HepG2 (cell line): ENCODE measurements at regions not wholly inside any gene's neighbourhood (a gene's known extent, or its start where the extent isn't known, plus 50 kb on each side); places are given as distances from the start of the nearest gene placed in this dataset.

ENCODE experiments used
- ATAC-seq: fragments of 200-7000 bp; cut with Tn5 transposase; 3 replicates; pipeline ENCODE4 v1.9.1; 2020; ENCODE audit warnings: mild to moderate bottlenecking, moderate library complexity
- BruUV-seq: library from RNA; stranded (reverse); fragments of 400-500 nt; replicated peaks from 2 replicates; lab custom pipeline; 2021; lab: Mats Ljungman, UMichigan
- CTCF ChIA-PET: fragments of 300-600 bp; formaldehyde crosslinking; extraction: SDS; loops from one replicate; lab custom pipeline; 2021; ENCODE audit warnings: low total read pairs, inconsistent platforms, low intra/inter-chr PET ratio; lab: Yijun Ruan, JAX
- POLR2A ChIA-PET: fragments of 350-600 bp; sonication (Branson Sonifier 250); formaldehyde crosslinking; loops from one replicate; lab custom pipeline; 2020; ENCODE audit warnings: antibody characterized with exemption, inconsistent platforms; lab: Yijun Ruan, JAX
- DNase-seq: peaks from one replicate; pipeline ENCODE4 v3.0.0-alpha.2; 2015; ENCODE audit warnings: low spot score
- FAIRE-seq: peaks from 3 replicates; lab custom pipeline; 2011; peaks lifted over from hg19 to GRCh38; lab: Jason Lieb, UNC
- H2AFZ ChIP-seq: one replicate; pipeline ENCODE4 v1.6.1; 2011; ENCODE audit warnings: low read length, inconsistent platforms
- H3K27ac ChIP-seq: fragments of 300-600 bp; 3 replicates; pipeline ENCODE4 v1.8.0; 2011; ENCODE audit warnings: mixed run types, mild to moderate bottlenecking, mixed read lengths, low read length, inconsistent platforms; ENCODE audit not compliant: insufficient read depth; ENCODE audit errors: extremely low read length
- H3K27me3 ChIP-seq, 2 experiments: fragments of 200-600 bp in 1 of 2; 2 replicates in 1 of 2; 3 replicates in 1 of 2; pipeline versions ENCODE4 v1.6.0 to v1.8.0; 2011; ENCODE audit warnings: low read length in 2 of 2, mild to moderate bottlenecking in 2 of 2, moderate library complexity in 2 of 2, inconsistent platforms in 1 of 2; ENCODE audit not compliant: insufficient read depth in 2 of 2, control insufficient read depth in 1 of 2
- H3K36me3 ChIP-seq, 2 experiments: fragments of 200-600 bp in 1 of 2; replicated peaks in 1 of 2; 2 replicates in 1 of 2; 3 replicates in 1 of 2; pipeline versions ENCODE4 v1.5.1 to v1.8.0; 2011; ENCODE audit warnings: low read length in 2 of 2, inconsistent platforms in 1 of 2; ENCODE audit not compliant: insufficient read depth in 2 of 2, control insufficient read depth in 1 of 2
- H3K4me1 ChIP-seq: 2 replicates; pipeline ENCODE4 v1.5.1; 2012; ENCODE audit warnings: low read length, inconsistent platforms; ENCODE audit not compliant: insufficient read depth
- H3K4me2 ChIP-seq: 2 replicates; pipeline ENCODE4 v1.6.0; 2011; ENCODE audit warnings: low read depth, low read length, inconsistent platforms
- H3K4me3 ChIP-seq, 3 experiments: fragments of 200-600 bp in 1 of 3; sonication (generic), shearing (Covaris generic) in 1 of 3; replicated peaks in 1 of 3; 2 replicates each; pipeline ENCODE4 v1.5.1; 2011 to 2016; ENCODE audit warnings: low read length in 3 of 3, inconsistent platforms in 2 of 3, low read depth in 2 of 3, mild to moderate bottlenecking in 2 of 3, control low read depth in 1 of 3, mixed read lengths in 1 of 3; ENCODE audit not compliant: insufficient read depth in 1 of 3
- H3K79me2 ChIP-seq: one replicate; pipeline ENCODE4 v1.6.1; 2011; ENCODE audit warnings: low read length, inconsistent platforms; ENCODE audit not compliant: insufficient read depth
- H3K9ac ChIP-seq: 2 replicates; pipeline ENCODE4 v1.6.0; 2011; ENCODE audit warnings: mild to moderate bottlenecking, low read depth, low read length, inconsistent platforms; ENCODE audit not compliant: insufficient read depth
- H3K9me3 ChIP-seq: 2 replicates; pipeline ENCODE4 v1.5.1; 2012; ENCODE audit warnings: mild to moderate bottlenecking, low read length
- H4K20me1 ChIP-seq: 2 replicates; pipeline ENCODE4 v1.6.0; 2011; ENCODE audit warnings: inconsistent platforms, mild to moderate bottlenecking, low read length, moderate library complexity; ENCODE audit not compliant: insufficient read depth
- DNMT3B ChIP-seq: conservative IDR thresholded peaks from 2 replicates; pipeline ENCODE4 v1.6.1; 2016; ENCODE audit warnings: missing biosample characterization, control low read depth
- HOXD1 ChIP-seq: sonication (generic); formaldehyde crosslinking; IDR thresholded peaks from 2 replicates; pipeline ENCODE4 v1.5.0; 2020; ENCODE audit warnings: missing genetic modification reagents
- IKZF1 ChIP-seq: fragments of 450-650 bp; IDR thresholded peaks from 2 replicates; pipeline ENCODE4 v1.7.1; 2016
- MED13 ChIP-seq: sonication (generic); formaldehyde crosslinking; IDR thresholded peaks from 2 replicates; pipeline ENCODE4 v1.5.0; 2020; ENCODE audit warnings: missing genetic modification reagents
- ZNF101 ChIP-seq: sonication (generic); formaldehyde crosslinking; IDR thresholded peaks from 2 replicates; pipeline ENCODE4 v1.4.0; 2020; ENCODE audit warnings: mild to moderate bottlenecking, low read depth, missing genetic modification reagents, borderline replicate concordance
- ZNF121 ChIP-seq: sonication (generic); formaldehyde crosslinking; IDR thresholded peaks from 2 replicates; pipeline ENCODE4 v1.5.0; 2020; ENCODE audit warnings: mild to moderate bottlenecking, missing genetic modification reagents
- ZNF652 ChIP-seq: IDR thresholded peaks from 2 replicates; pipeline ENCODE4 v1.6.1; 2016; ENCODE audit warnings: low read depth, borderline replicate concordance
- WGBS: methylation state at CpG from one replicate; pipeline ENCODE4 v1.1.6; 2017; ENCODE audit warnings: low lambda C conversion rate; 5-methylcytosine and 5-hydroxymethylcytosine counted together
- in situ Hi-C: cut with HindIII; loops from 2 replicates; pipeline ENCODE4 v1.10.0; 2017; ENCODE audit warnings: low pct_unique_long_range_greater_than_20kb; ENCODE audit not compliant: extremely low pct_ligation_motif_present
- intact Hi-C: fragments of 100-400 bp; cut with micrococcal nuclease; formaldehyde crosslinking; loops from one replicate; pipeline ENCODE4 v1.10.0; 2022; ENCODE audit not compliant: unreplicated experiment
- TF ChIP-seq, protein P1 (sequence below): sonication (generic); formaldehyde crosslinking; IDR thresholded peaks from 2 replicates; pipeline ENCODE4 v1.5.0; 2020; ENCODE audit warnings: missing genetic modification reagents, mild to moderate bottlenecking, borderline replicate concordance
- TF ChIP-seq, protein P2 (sequence below): sonication (generic); formaldehyde crosslinking; IDR thresholded peaks from 2 replicates; pipeline ENCODE4 v1.4.0; 2020; ENCODE audit warnings: mild to moderate bottlenecking, missing genetic modification reagents, borderline replicate concordance

DNA sequence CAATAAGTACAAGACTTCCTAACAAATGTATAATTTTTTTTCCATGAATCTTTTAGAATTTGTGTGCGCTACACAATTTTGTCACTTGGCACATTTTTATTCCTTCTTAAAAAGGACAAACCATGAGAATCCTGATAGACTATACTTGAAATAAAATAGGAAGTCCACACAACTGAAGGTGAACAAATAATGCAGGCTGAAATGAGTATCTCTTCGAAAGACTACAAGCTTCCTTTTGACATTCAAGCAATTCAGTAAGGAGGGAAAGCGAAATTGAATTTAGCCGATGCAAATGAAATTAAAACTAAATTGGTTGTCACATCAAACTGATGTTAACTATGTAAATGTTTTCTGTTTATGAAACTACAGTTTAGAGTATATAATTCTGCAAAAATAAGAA is 374.4 kb upstream of the CCNH start:
- ChIA-PET POLR2A (no interaction called here), CTCF (no interaction called here)
- no peak overlapping the region for H3K9ac ChIP-seq
- TF ChIP-seq MED13 (no peak), ZNF121 (CRISPR knock-in tag) (no peak), IKZF1 (no peak), DNMT3B (CRISPR knock-in tag) (no peak), ZNF101 (CRISPR knock-in tag) (no peak), HOXD1 (CRISPR knock-in tag) (no peak), ZNF652 (no peak)
- TF ChIP-seq, protein P1, sequence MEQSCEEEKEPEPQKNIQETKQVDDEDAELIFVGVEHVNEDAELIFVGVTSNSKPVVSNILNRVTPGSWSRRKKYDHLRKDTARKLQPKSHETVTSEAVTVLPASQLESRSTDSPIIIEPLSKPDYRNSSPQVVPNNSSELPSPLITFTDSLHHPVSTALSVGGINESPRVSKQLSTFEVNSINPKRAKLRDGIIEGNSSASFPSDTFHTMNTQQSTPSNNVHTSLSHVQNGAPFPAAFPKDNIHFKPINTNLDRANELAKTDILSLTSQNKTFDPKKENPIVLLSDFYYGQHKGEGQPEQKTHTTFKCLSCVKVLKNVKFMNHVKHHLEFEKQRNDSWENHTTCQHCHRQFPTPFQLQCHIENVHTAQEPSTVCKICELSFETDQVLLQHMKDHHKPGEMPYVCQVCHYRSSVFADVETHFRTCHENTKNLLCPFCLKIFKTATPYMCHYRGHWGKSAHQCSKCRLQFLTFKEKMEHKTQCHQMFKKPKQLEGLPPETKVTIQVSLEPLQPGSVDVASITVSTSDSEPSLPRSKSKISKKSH = no peak
- TF ChIP-seq, protein P2, sequence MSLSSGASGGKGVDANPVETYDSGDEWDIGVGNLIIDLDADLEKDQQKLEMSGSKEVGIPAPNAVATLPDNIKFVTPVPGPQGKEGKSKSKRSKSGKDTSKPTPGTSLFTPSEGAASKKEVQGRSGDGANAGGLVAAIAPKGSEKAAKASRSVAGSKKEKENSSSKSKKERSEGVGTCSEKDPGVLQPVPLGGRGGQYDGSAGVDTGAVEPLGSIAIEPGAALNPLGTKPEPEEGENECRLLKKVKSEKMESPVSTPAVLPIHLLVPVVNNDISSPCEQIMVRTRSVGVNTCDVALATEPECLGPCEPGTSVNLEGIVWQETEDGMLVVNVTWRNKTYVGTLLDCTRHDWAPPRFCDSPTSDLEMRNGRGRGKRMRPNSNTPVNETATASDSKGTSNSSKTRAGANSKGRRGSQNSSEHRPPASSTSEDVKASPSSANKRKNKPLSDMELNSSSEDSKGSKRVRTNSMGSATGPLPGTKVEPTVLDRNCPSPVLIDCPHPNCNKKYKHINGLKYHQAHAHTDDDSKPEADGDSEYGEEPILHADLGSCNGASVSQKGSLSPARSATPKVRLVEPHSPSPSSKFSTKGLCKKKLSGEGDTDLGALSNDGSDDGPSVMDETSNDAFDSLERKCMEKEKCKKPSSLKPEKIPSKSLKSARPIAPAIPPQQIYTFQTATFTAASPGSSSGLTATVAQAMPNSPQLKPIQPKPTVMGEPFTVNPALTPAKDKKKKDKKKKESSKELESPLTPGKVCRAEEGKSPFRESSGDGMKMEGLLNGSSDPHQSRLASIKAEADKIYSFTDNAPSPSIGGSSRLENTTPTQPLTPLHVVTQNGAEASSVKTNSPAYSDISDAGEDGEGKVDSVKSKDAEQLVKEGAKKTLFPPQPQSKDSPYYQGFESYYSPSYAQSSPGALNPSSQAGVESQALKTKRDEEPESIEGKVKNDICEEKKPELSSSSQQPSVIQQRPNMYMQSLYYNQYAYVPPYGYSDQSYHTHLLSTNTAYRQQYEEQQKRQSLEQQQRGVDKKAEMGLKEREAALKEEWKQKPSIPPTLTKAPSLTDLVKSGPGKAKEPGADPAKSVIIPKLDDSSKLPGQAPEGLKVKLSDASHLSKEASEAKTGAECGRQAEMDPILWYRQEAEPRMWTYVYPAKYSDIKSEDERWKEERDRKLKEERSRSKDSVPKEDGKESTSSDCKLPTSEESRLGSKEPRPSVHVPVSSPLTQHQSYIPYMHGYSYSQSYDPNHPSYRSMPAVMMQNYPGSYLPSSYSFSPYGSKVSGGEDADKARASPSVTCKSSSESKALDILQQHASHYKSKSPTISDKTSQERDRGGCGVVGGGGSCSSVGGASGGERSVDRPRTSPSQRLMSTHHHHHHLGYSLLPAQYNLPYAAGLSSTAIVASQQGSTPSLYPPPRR (CRISPR knock-in tag) = no peak
- no peak for FAIRE-seq
- no peak overlapping the region for H3K4me2 ChIP-seq
- H3K27ac ChIP-seq = no peak overlapping the region
- DNase-seq = no peak
- WGBS = 2% methylated on average over 4 of the region's 4 CpGs
- H3K4me3 ChIP-seq = no peak overlapping the region
- H4K20me1 ChIP-seq = no peaks in the 10 kb centered on the region
- in situ Hi-C loops = no loop called here
- H3K27me3 ChIP-seq = no peaks in the 10 kb centered on the region
- intact Hi-C loops = no loop called here
- H2AFZ ChIP-seq = no peak overlapping the region
- H3K4me1 ChIP-seq = no peaks in the 10 kb centered on the region
- no peak for ATAC-seq
- no TSS peak for BruUV-seq
- no peaks in the 10 kb centered on the region for H3K9me3 ChIP-seq
- no peaks in the 10 kb centered on the region for H3K36me3 ChIP-seq
- H3K79me2 ChIP-seq = no peaks in the 10 kb centered on the region
